AG10803 (cell line): ENCODE measurements at regions not wholly inside any gene's neighbourhood (a gene's known extent, or its start where the extent isn't known, plus 50 kb on each side); places are given as distances from the start of the nearest gene placed in this dataset.

Experiments
- DNase-seq: peaks from one replicate; pipeline ENCODE4 v3.0.0; 2010; ENCODE audit warnings: low read depth
- H3K4me3 ChIP-seq: 2 replicates; pipeline ENCODE4 v1.5.1; 2011; ENCODE audit warnings: mild to moderate bottlenecking, low read length, control low read depth
- CTCF ChIP-seq: conservative IDR thresholded peaks from 2 replicates; pipeline ENCODE4 v1.5.1; 2011; ENCODE audit warnings: mild to moderate bottlenecking, low read length, control low read depth, inconsistent platforms

- DNase-seq: no peak
- TF ChIP-seq CTCF: no peak
- no peak overlapping the region for H3K4me3 ChIP-seq
Observed at GRCh38 chr6:134533991-134534390, 216.1 kb upstream of the SGK1 start.

DNA sequence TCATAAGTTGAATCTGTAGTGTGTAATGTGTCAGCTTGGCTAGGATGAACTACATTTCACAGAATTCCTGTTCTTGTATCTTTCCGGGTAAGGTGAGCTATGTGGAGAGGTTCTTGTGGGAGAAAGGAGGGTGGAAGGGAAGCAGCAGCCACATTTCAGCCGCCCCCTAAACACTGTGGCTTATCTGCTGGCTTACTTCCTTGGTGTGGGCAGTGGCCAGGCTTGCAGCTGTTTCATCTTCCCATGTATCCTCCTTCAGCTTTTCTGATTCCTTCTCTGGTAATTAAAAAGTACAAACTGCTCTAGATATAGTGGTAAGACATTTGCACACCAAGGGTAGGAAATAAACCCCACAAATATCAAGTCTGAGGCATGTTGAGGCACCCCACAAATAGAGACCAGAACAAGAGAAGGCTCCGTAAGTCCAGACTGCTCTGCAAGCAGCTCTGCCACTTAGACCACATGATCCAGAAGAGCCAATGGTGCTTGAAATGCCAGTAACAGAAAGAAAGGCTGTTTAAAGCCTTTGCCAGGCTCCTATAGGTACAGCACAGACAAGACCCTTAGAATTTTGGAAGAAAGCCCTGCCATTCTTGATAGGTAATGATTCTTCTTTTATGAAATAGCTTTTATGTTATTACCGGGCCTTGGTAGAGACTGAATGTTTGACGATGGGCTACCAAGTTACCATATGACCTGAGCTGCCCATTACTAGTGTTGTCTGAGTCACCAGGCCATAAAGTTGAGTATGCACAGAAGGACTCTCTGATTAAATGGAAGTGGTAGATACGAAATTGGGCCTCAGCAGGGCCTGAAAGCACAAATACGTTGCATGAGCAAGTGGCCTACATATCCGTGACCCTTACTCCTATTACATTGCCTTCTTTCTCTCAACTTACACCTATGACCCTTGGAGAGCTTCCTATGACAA lies 215.0 kb upstream of the SGK1 start:
- TF ChIP-seq CTCF: no peak
- no peak for DNase-seq
- H3K4me3 ChIP-seq: no peak overlapping the region

- DNase-seq: no peak
- H3K4me3 ChIP-seq: no peak overlapping the region
- no peak for TF ChIP-seq CTCF
Observed at GRCh38 chr6:134531611-134532010, 213.7 kb upstream of the SGK1 start.

GRCh38 chr6:134531188-134531551 lies 213.3 kb upstream of the SGK1 start:
- no peak for TF ChIP-seq CTCF
- DNase-seq: no peak

DNA sequence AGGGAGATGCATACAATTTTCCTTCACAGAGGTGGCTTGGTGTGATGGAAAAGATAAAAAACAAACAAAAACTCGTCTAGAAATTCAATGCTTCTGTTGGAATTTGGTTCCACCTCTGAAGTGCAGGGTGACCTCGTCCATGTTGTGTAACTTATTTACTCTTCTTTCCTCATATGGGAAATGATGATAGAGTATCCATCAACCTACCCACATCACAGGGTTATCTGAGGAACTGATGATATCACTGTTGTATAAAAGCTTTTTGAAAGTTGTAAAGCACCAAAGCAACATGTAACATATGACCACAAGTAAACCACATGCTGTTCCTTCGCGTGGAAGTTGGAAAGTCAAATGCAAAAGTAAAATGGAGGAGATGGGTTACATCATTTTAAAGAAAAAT lies 212.0 kb upstream of the SGK1 start:
- no peak for TF ChIP-seq CTCF
- DNase-seq: peak; percentile 55
- no peak overlapping the region for H3K4me3 ChIP-seq

More at GRCh38 chr6:134531188-134531551, 213.3 kb upstream of the SGK1 start:
- H3K4me3 ChIP-seq: no peak overlapping the region

DNA sequence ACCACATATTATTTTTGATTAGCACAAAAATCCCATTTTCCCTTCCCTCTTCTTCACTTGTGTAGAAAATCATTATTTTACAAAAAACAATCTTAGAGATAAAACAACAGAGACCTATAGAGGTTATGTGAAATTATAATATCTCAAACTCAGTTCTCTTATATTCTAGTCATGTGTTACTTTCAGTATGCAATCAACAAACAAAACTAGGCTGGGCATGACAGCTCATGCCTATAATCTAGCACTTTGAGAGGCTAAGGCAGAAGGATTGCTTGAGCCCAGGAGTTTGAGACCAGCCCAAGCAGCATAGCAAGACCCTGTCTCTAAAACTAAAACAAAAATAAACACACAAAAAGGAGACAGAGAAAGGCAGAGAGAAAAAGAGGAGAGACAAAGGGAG lies 211.4 kb upstream of the SGK1 start:
- no peak for DNase-seq
- no peak for TF ChIP-seq CTCF
- H3K4me3 ChIP-seq: no peak overlapping the region

DNA sequence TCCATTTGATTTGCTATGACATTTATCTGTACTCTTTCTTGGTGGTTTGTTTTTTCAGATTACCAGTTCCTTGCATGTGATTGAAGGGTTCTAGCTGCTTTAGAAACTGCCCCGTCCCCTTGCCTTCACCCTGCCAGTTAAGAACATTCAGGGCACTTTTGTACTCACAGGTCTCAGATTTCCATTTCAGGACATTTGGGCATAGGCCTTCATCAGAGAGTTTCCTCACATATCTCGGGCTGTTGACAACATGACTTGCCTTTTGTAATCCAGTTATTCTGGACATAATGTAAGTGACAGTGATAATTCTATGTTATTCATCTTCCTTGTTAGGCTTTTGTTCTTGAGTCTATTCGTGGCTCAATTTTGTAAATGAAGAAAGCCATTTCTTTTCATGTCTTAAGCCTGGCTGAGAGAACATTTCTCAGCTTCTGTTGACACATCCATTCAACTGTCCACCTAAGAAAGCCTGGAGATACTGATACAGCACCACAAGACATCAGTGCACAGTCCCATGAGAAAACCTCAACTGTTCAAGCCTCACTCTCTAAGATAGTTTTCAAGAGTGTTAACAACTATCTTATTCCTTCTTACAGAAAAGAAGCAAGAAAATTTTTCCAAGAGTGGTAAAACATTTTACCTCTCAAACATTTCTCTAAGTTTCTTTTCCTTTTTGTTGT lies 209.3 kb upstream of the SGK1 start:
- no peak overlapping the region for H3K4me3 ChIP-seq
- no peak for DNase-seq
- TF ChIP-seq CTCF: no peak
